HG02623 (cell line): ENCODE measurements at regions not wholly inside any gene's neighbourhood (a gene's known extent, or its start where the extent isn't known, plus 50 kb on each side); places are given as distances from the start of the nearest gene placed in this dataset.
"Not testable (repeated sequence)": the region's sequence is repeated elsewhere in the genome, so short reads cannot be mapped to it uniquely, and the experiment has no call there.

Source experiments
- ATAC-seq: cut with Tn5 transposase; IDR thresholded peaks from one replicate; pipeline ENCODE4 v1.9.1; 2021; ENCODE audit warnings: moderate library complexity; ENCODE audit not compliant: unreplicated experiment

DNA sequence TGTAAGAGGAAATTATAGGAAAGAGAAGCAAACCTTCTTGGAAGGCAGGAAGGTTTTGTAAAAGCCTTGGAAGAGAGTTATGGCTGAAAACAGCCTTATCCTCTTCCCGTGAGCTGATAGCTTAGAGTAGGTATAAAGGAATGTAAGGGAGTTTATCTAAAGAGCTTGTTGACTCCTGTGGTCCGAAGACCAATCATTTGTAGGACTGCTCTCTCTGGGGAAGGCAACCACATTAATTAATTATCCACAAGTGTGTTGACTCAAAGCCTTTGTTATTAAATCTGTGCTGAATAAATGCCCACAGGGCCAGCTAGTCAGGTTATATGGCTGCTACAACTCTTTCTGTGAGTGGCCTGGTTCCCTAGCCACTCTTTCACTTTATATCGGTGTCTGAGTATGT is 452.1 kb upstream of the RASGRP1 start:
- ATAC-seq, result no peak

DNA sequence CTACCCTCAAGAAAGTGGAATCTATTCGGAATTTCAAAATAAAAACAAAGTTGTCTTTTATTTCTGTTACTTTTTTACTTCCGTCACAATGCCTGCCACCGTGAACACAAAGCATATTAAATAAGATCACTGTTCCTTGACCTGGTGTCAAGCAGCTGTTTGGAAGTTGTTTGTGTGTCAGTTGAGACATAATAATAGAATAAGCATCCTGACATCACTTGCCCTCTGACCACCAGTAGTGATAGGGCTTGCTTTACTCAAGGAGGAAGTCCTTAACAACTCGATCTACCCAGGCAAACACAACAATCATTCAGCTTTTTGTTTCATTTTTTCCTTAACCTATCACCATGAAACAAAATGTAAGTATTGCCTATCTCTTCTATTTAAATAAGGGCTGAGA is 454.4 kb upstream of the RASGRP1 start:
- ATAC-seq, result no peak

DNA sequence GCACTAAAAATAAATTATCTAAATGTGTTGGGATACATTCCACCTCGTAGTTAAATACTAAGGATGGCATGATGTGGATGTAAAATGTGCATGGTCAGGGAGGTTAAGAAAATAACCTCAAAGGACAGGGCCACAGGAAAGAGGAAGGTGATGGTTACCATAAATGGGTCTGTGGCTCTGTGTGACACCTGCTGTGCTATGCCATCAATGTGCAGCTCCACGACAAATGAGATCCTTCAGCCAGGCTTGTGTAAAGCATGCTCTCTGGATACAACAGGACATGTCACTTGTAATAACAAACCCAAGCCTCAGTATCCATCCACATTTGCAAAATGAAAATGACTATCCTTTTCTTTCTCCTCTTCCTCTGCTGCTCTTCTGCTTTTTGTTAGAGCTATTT is 456.7 kb upstream of the RASGRP1 start:
- no peak for ATAC-seq

DNA sequence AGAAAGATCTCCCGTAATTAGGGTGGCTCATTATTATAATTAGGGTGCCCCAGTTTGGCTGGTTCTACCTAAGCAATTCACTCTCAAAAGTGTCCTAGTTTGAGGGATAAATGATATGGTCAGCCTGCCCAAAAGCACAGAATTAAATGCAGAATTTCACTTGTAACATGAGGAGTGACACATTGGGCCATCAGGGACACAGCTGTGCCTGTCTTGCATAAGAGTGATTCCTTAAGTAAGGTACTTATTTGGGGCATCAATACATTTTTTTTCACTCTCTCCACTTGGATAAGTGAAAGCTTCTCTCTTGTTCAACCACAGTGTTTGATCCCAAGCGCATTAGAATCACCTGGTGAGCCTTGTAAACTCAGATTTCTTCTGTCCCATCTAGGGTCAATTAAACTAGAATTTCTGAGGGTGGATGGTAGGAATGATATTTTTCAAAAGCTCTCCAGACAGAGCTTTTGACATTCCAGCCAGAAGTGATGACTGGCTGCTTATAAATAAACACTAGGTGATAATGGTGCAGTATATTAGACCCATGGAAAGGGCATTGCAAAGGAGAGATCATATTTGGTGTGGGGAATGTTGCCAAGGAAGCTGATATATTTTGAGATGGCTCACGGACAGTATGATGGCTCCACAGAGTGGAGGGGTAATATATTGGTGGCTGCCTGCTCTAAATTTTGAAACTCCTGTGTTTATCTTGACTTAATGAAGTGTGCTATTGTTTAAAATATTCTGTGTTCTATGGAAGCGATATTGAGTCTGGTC is 458.1 kb upstream of the RASGRP1 start:
- ATAC-seq, result no peak

DNA sequence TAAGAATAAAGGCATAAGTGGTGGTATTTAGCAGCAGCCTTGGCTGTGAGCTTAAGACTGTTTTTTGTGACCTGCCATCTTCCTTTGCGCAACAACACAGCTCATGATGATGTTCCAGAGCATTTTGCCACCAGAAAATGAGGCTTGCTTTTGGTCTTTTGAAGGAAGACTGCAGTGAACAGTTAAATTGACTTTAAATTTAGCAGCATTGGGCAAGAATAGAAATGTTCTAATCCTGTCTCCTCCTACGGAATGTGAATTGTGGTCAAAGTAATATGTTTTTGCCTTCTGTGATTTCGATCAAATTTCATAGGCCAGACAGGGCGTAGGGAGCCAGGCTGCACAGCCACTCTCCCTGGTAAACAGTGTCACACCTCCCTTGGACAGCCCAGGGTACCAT is 460.7 kb upstream of the RASGRP1 start:
- no peak for ATAC-seq

DNA sequence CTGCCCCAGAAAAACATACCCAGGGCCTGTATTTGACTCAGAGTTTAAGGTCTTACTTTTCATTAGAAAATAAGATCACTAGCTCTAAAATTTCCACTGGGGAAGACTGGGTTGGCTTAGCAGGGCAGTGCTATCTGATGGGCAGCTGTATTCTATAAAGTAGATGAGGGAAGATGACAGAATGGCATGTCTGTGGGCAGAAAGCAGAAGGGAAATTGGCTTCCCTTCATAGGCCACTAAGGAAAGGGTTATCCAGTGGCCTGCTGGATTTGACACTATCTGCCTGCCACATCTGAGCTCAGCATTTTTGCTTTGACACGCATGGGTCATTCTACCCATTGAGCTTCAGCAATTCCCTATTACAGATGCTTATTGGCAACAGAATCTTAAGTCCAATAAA is 461.3 kb upstream of the RASGRP1 start:
- ATAC-seq, result no peak

DNA sequence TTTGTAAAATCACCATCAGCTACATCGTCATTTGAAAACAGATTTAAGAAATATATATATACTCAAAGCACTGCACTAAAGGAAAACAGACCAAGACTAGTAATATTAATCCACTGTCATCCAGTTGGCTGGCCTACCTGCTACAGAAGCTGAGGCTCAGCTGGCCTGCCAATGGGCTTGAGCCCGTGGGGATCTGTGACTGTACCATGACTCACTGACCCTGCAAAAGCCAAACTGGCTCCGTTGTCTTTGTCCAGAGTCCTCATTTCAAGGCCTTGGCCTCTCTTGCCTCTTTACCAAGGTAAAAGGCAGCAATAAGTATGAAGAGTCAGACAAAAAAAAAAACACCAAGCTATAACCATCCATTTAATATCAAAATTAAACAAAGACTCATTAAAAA is 463.5 kb upstream of the RASGRP1 start:
- ATAC-seq, result no peak

DNA sequence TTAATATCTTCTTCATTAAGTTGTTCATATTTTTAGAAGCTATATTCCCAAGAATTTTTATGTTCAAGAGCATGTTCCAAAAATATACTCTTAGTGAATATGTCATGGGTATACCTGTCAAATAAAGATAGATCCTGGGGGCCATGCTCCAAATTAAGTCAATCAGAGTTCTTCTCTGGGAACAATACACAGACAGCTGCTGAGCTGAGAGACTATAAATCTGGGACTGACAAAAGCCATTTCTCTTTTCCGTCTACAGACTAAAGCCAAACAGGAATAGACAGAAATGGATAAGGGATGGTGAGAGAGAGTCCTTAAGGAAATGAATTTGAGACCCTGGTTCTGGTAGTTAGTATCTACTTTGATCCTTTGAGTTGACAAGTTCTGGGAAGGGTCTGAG is 465.1 kb upstream of the RASGRP1 start:
- ATAC-seq, result no peak

DNA sequence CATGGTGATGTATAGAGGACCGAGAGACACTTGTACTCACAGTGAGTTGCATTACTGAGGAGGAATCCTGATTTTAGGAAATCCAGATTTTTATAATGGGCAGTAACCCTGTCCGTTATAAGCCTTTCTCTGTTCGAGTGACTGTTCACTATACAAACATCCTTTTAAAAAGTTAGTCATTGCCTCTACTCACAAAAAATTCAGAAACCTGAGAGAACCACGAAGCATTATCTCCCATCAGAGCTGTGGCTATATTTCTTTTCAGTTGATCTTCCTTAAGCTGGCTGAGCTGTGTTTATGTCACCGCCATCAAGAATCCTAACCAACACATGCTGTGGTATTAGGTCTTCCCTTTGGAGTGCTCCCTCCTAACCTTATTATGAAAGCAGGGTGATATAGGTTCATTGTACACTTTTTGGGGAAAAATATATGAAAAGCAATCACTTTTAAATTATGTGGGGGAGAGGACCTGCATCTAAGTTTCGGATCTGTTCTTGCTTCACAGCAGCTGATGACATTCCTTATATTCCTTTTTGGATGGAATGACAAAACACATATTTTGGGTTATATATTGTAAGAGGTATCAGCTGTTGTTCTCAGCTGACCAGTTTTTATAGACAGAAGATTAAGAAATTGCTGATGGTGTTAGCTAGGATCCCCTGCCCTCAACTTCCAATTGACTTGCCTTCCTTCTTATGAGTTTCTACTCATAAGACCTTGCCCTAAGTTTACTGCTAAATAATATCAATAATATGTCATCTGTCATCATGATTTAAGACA is 465.9 kb upstream of the RASGRP1 start:
- no peak for ATAC-seq

DNA sequence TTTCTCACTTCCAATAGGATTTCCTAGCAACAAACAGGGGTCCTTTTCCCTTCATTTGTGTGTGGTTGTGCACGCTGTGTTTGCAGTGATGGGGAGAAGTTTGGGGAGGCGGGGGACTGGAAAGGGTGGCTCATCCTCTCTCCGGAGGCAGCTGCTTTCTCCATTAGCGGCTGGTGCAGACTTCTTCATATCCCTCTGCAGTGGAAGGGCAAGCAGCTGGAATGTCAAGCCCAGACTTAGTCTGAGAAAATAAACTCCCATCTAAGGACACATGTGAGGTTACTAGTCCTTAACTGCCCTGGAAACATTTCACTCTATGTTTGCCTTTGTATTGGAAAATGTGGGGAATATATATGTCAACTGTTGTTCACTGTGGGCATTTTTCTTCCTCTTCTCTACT is 467.0 kb upstream of the RASGRP1 start:
- ATAC-seq, result no peak

DNA sequence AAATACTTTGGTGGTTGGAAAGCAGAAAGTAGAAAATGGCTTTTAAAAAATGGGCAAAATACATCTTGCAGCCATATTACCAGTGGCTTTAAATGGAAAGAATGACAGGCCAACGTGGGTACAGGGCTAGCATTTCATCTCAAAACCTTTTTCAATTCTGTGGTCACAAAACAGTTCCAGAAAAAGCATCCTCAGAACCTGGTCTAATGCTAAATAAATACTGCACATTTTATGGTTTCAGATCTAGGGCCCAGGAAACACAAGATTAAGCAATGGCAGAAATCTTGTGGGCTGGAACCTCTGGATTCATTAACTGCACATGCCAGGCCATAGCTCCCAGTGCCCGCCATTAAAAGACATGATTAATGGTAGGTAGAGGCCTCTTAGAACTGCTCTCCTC is 470.2 kb upstream of the RASGRP1 start:
- no peak for ATAC-seq

DNA sequence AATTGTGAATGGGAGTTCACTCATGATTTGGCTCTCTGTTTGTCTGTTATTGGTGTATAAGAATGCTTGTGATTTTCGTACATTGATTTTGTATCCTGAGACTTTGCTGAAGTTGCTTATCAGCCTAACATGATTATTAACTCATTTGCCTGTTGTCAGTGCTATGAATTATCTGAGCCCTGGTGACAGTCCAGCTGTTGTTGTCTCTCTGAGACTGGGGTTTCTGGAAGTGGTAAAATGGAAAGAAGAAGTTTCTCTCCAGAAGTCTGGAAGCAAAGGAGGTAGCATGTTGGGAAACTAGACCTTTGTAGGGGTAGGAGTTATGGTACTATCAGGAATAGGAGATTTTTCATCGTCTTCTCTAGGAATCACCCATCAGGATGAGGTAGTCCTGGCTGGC is 473.0 kb upstream of the RASGRP1 start:
- not testable (repeated sequence) for ATAC-seq

DNA sequence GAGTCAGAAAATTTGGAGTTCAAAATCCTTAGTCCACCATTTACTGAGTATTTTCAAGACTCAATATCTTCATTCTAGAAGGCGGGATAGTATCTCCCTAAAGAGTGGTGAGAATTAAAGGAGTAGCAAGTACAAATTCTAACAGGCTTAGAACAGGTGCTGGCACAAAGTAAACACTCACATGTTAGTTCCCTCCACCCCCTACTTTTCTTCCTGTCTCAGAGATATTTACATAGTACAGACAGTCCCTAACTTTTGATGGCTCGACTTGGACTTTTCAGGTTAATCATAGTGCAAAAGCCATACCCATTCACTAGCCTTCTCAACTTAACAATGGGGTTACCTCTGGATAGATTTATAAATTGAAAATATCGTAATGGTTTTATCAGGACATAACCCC is 476.2 kb upstream of the RASGRP1 start:
- no peak for ATAC-seq

DNA sequence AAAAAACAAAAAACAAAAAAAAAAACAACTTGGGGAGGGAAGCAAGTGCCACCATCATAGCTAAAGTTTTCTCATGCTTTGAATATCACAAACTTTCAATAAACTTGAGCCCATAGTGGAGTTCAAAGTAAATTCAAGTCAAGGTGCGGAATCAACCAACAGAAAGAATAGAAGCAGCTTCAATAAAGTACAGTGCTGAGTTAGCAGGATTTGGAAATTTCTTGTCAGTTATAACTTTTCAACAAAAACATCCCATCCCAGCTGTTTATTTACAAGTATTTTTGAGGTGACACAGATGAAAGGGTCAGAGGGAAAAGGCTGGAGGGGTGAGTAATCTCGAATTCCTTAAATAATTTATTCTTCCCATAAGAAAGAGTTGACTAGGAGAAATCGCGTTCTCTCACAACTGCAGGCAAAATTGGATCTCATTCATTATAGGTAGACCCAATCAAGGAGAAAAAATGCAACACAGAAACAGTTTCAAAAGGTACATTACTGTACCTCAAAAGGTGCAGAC is 477.4 kb upstream of the RASGRP1 start:
- no peak for ATAC-seq

DNA sequence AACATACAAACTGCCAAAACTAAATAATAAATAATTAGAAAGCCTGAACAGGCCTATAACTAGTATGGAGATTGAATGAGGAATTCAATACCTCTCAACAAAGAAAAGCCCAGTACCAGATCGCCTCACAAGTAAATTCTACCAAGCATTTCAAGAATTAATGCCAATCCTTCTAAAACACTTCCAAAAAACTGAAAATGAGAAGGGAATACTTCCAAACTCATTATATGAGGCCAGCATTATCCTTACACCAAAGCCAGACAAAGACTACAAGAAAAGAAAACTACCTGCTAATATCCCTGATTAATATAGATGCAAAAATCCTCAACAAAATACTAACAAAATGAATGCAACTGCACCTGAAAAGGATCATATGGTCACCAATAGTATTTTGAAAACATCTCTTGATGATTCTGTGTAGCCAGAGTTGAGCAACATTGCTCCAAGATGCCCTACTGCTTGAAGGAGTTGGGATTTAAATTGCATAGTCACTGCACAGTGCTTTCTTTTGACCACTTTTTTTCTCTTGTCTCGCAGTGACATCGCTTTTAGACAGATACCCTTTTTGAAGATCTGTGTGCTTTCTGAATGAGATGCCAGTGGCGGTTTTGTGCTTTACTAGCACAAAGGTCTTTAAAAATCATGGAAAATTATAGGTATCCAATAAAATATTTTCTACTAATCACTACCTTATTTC is 487.2 kb upstream of the RASGRP1 start:
- ATAC-seq, result no peak

DNA sequence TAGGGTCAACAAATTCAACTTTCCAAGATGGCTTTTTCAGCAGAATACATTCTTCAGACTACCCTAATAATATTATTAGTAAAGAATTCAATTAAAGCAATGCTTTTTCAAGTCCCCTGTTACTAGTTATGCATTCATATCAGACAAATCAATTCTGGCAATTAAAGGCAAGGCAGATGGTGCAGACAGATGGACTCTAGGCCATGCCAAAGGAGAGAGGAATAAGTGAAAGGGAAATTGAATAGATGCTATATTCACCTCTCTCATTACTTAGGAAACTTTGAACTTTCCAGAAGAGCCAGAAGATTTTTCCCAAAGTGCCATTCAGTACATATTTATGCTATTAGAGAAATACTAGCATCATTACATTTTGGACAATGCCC is 487.7 kb upstream of the RASGRP1 start:
- no peak for ATAC-seq

DNA sequence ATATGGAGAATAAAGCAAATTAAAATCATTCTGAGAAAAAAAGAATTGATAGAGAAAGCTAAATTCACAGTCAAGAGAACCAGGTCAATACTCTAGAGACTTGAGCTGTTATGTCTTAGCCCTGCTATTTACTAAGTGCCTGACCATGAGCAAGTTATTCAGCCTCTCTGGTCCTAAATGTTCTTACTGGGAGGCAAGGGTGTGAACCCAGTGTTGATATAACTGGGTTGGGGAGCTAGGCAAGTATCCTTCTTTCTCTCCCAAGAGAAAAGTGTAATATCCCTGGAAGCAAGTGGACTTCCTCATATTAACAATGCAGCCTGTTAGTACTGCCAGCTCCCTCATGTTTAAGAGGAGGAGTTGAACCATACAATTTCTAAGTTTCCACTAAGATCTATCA is 488.9 kb upstream of the RASGRP1 start:
- ATAC-seq, result no peak

DNA sequence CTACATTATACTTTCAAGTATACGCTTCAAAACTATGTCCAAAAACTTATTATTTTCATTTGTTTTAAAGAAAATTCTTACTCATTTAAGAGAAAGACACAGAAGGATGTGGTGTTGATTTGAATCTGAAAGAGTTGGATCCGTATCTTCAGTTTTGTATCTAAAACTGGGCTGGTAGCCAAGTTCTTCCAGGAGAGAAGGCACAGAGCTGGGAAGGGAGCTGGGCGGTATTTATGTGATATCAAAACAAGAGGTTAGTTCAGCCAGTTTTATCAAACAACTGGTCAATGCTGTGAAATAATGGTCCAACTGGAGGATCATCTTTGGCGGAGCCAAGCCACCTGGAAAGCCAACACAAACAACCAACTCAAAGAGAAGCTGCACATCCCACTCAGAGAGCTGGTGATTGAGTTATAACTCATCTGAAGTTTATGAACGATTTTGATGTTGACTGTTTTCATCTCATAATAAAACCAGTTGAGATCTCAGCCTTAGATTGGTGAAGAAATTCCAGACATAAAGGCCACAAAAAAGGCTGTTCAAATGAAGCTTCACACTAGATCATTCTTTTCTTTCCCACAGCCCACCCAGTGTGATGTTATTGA is 489.6 kb upstream of the RASGRP1 start:
- ATAC-seq, result no peak

DNA sequence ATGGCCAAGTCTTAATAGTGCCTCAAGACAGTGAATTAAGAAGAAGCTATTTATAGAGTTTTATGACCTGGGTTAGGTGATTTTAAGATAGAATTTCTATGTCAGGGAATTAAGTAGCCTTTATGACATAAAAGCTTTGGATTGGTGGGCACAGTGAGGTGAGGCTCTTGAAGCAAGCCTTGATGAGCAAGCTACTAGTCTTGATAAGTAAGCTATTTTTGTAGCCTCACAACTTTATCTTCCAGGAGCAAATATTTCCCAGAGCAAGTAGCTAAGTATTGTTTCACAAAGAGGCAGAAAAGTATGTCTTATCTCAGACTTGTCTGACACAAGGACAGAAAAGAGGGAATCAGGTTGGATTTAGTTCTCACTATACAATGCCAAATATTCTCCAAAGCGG is 491.7 kb upstream of the RASGRP1 start:
- no peak for ATAC-seq

DNA sequence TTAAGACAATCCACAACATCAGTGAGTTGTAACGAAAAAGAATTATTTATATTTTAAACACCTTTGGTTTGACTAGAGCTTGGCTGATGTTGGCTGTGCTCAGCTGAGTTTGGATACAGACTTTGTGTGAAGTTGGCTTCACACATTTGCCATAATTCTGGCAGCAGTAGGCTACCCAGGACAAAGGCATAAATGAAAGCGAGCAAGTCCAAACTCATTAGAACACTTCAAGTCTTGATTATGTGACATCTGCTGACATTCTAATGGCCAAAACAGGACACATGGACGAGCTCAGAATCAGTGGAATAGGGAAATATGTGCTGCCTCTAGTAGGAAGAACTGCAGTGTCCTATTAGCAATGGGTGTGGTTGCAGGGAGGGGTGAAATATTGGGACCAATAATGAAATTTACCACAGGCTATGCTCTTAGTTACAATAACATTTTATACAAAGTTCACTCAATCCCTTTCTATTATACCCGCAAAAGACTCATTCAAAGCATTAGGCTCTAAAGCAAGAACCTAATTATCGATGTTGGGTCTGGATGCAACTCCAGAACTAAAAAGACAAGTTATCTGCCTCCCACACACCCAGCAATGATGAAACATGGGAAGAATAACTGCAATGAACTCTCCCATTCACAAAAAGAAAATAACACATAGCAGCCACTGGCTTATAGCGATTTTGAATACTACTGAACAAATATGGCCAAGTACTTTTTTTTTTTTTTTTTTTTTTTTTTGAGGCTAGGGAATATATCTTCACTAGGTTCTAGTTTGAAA is 493.9 kb upstream of the RASGRP1 start:
- ATAC-seq, result no peak

DNA sequence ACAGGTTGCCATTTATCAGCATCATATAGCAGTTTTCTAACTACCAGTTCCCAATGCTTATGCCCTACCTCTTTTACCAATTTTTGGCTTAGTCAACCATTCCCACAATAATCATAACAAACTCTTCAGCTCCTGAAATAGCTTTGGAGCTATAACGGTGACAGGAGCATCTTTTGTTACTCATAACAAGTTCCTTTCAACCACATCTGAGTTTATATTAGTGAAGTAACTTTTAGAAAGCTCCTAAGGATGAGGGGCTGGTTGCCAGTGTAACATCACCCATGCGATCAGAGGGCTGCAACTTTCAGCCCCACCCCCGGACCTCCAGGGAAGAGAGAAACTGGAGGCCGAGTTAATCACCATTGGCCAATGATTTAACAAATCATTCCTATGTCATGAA is 495.3 kb upstream of the RASGRP1 start:
- no peak for ATAC-seq
